HL-60 (cell line): ENCODE measurements at regions not wholly inside any gene's neighbourhood (a gene's known extent, or its start where the extent isn't known, plus 50 kb on each side); places are given as distances from the start of the nearest gene placed in this dataset.

ENCODE experiments used
- GABPA ChIP-seq: IDR thresholded peaks from 2 replicates; pipeline ENCODE4 v1.6.1; 2012; ENCODE audit warnings: low read depth
- POLR2AphosphoS5 ChIP-seq: IDR thresholded peaks from 2 replicates; pipeline ENCODE4 v1.6.1; 2012; ENCODE audit warnings: low read depth
- SPI1 ChIP-seq: IDR thresholded peaks from 2 replicates; pipeline ENCODE4 v1.6.1; 2012; ENCODE audit warnings: low read depth, mild to moderate bottlenecking, borderline replicate concordance
- TF ChIP-seq, protein P1 (sequence below): IDR thresholded peaks from one replicate; pipeline ENCODE4 v1.5.1; 2011; ENCODE audit warnings: low read length, control low read depth, inconsistent platforms; ENCODE audit not compliant: insufficient read depth
- TF ChIP-seq, protein P2 (sequence below): IDR thresholded peaks from 2 replicates; pipeline ENCODE4 v1.6.1; 2012; ENCODE audit warnings: low read depth; ENCODE audit not compliant: insufficient replicate concordance

- TF ChIP-seq, protein P1, sequence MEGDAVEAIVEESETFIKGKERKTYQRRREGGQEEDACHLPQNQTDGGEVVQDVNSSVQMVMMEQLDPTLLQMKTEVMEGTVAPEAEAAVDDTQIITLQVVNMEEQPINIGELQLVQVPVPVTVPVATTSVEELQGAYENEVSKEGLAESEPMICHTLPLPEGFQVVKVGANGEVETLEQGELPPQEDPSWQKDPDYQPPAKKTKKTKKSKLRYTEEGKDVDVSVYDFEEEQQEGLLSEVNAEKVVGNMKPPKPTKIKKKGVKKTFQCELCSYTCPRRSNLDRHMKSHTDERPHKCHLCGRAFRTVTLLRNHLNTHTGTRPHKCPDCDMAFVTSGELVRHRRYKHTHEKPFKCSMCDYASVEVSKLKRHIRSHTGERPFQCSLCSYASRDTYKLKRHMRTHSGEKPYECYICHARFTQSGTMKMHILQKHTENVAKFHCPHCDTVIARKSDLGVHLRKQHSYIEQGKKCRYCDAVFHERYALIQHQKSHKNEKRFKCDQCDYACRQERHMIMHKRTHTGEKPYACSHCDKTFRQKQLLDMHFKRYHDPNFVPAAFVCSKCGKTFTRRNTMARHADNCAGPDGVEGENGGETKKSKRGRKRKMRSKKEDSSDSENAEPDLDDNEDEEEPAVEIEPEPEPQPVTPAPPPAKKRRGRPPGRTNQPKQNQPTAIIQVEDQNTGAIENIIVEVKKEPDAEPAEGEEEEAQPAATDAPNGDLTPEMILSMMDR = no peak
- TF ChIP-seq GABPA = no peak
- no peak for TF ChIP-seq SPI1
- TF ChIP-seq, protein P2, sequence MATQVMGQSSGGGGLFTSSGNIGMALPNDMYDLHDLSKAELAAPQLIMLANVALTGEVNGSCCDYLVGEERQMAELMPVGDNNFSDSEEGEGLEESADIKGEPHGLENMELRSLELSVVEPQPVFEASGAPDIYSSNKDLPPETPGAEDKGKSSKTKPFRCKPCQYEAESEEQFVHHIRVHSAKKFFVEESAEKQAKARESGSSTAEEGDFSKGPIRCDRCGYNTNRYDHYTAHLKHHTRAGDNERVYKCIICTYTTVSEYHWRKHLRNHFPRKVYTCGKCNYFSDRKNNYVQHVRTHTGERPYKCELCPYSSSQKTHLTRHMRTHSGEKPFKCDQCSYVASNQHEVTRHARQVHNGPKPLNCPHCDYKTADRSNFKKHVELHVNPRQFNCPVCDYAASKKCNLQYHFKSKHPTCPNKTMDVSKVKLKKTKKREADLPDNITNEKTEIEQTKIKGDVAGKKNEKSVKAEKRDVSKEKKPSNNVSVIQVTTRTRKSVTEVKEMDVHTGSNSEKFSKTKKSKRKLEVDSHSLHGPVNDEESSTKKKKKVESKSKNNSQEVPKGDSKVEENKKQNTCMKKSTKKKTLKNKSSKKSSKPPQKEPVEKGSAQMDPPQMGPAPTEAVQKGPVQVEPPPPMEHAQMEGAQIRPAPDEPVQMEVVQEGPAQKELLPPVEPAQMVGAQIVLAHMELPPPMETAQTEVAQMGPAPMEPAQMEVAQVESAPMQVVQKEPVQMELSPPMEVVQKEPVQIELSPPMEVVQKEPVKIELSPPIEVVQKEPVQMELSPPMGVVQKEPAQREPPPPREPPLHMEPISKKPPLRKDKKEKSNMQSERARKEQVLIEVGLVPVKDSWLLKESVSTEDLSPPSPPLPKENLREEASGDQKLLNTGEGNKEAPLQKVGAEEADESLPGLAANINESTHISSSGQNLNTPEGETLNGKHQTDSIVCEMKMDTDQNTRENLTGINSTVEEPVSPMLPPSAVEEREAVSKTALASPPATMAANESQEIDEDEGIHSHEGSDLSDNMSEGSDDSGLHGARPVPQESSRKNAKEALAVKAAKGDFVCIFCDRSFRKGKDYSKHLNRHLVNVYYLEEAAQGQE = no peak
- TF ChIP-seq POLR2AphosphoS5 = no peak
Measured at GRCh38 chr5:67827541-67827940, 388.0 kb upstream of the PIK3R1 start.
